HG03095 (cell line): ENCODE measurements at regions not wholly inside any gene's neighbourhood (a gene's known extent, or its start where the extent isn't known, plus 50 kb on each side); places are given as distances from the start of the nearest gene placed in this dataset.

ENCODE experiments used
- ATAC-seq: cut with Tn5 transposase; IDR thresholded peaks from one replicate; pipeline ENCODE4 v1.9.1; 2021; ENCODE audit warnings: moderate library complexity; ENCODE audit not compliant: unreplicated experiment

DNA sequence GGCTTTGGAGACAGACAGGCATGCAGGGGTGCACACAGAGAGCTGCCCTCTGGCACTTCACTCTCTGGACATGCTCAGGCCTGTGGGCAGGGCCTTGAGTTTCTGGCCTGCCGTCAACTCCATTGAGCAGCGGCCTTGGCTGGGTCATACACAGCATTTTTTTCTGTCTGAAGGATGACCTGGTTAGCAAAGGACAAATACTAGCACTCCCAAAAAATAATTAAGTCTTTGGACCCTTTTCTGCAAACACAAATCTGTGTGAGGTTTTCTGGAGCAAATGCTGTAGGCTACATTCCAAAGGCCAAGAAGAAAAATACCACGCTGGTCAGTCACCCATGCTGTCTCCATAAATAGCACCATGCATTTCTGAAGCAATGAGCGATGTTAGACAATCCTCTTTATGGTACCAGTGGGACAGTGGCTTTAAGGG is 124.7 kb upstream of the CTAGE1 start:
- ATAC-seq: no peak

DNA sequence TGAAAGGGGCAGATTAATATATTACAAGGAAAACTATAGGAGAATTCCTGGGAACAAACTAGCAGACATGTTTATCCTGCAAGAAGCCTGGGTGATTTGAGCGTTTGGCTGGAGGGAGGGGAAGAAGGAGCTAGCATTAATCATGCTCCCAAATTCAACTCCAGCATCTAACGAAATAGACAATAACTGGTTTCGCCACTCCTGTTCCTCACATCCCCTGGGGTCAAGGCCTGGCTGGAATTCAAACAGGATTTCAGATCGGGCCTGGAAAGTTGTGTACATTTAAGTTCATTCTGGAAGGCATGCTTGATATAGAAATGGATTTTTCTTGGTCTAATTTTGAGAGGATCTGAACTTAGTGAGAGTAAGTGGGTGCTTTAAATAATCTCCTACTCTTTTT is 126.1 kb upstream of the CTAGE1 start:
- ATAC-seq: no peak

DNA sequence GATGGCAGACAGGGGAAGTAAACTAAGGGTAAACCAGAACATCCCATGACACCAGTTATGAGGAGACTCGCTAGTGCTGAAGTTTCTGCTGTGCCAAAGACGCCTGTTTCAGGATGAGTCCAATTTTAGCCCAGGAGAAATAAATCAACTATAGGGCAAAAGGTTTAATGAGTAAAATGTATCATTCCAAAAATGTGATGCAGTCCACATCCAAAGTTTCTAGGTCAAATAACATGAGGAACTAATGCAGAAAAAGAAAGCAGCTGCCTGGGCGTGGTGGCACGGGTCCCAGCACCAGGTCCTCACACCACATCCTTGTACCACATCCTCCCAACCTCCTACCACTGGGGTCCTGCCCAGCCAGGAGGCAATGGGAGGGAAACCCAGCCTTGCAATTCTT is 126.9 kb upstream of the CTAGE1 start:
- no peak for ATAC-seq

DNA sequence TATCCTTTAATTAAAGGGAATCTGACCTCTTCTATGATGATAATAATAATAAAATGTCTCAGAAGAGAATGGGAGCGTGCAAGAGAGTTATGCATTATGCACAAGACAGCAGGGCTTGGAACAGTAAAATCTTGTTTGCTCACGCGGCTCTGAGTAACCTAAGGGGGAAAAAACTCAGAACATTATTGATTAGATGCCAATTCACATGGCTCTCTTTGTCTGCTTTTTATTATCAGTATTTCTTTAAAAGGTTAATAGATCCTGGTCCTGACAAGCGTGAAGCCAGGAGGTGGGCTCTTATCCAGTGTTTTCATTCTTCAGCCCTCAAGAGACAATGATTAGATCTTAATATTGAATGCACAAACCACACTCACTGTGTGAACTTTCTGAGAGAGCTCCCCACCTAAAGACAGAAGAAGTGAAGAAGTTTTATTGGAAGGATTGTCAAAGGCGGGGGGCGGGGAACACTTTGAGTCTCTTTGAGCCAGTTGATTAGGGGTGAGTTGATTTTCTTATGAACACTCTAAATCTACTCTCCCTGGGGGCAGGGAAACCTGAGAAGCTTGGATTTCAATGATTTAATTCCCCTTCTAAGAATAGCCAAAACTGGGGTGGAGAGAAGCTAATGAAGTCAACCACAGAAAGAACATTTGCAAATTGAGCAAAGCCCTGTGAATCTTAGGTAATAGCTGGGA is 127.5 kb upstream of the CTAGE1 start:
- no peak for ATAC-seq

DNA sequence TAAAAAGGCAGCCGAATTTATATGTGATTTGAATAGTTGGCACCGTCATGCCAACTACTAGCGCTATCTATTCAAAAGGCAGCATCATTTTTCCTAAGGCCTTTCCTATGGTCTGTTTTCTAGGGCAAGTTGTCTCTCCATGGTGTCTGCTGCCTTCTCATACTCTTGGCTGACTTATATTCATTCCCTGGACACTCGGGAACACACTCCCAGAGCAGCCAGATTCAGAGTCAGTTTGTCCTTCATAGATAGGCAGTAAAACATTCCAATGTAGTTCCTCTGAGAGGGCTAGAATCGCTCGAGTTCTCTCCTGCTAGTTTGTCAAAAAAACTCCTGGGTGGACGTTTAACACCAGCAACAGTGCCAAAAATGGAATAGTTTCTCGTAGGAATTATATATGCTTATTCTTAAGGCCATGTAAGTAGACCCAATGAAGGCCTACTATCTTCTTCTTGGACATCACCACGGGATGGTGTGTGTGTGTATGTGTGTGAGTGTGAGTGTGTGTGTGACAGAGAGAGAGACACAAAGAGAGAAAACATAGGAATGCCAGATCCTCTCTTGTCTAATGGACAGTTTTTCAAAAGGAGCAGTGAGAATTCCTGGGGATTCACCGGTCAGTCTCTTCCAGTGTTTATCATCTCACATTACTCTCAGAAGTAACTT is 129.3 kb upstream of the CTAGE1 start:
- ATAC-seq: no peak

DNA sequence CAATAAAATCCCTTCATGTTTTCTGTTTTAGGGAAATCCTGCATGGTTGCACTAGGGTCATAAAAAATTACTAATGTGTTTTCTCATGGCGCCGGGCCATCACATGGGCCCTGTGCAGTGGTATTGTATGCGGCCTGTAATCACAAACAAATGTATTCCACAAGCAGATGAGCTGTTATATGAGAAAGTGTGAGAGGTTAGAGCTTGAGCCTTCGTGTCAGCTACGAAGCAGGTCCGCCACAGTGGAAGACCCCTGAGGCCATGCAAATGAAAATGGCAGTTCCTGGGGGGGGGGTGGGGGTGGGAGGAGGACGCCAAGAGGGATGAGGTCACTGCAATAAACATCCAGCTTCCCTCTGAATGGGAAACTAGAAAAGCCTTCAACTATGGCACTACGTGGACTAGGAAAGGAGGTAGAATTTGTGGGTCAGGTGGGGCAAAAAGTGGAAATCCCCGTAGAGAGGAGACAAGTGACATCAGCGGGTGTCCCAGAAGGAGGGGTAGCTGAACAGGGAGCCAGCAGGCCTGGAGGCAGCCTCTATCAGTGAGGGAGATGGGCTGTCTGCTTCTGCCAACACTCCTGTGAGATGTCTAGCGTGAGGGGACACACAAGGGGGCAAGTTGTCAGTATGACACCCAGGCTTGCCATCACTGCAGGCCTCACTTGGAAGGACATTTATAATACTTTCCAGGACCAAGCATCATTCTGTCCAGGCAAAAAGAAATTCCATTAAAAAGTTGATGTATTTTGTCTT is 130.3 kb upstream of the CTAGE1 start:
- no peak for ATAC-seq

DNA sequence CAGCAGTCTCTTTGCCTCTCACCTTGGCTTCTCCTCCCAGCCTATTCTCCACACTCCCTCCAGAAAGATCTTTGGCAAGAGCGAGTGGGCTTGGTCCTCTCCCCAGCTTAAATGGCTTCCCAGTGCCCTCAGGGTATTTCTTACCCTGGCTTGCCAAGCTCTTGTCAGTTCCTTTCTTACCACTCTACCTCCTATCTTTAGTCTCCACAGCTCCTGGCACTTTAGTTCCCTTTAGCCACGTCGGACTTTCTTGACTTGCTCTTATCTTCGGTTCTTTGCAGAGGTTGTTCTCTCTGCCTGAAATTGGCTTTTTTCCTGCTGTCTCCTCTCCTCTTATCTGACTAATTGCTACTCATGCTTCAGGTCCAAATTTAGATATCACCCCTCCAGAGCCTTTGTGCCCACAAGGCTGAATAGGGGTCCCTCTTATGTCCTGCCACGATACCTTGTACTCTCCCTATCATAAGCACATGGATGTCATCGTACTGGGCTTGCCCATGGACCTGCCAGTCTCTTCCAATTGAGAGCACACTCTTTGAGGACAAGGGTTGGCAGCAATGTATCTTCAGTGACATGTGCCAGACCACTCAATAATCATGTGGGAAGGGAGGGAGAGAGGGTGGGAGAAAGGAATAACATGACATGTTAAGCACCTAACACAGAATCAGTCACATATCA is 131.7 kb upstream of the CTAGE1 start:
- ATAC-seq: no peak

DNA sequence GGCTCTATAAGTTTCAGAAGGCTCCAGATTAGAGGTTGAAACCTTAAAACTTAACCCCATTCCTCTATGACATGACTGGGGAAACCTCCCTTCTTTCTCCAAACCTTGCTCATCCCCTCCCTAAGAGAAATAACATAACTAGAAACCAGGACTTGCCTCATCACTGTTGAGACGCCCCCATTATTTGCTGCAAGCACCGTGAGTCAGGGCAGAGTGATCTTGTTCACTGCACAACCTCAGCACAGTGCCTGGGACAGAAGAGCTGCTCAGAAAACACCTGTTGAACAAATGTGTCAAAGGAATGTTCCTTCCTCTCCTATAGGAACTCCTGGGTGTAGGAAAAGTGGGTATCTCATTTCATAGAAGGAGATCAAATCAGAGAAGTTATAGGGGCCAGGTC is 132.7 kb upstream of the CTAGE1 start:
- ATAC-seq: no peak

DNA sequence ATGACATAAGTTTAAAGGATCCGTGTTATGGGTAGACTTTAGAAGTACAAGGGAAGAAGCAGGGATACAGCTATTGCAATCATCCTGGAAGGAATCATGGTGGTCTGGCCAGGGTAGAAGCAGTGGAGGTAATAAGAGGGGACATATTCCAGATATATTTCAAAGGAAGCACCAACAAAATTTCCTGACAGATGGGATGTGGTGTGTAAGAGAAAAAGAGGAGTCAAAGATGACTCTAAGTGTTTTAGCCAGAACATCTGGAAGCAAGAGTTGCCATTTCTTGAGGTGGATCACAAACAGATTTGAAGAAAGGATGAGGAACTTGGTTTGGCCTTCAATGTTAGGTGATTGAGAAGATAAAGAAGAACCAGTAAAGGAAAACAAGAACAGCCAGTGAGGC is 133.1 kb upstream of the CTAGE1 start:
- ATAC-seq: no peak

DNA sequence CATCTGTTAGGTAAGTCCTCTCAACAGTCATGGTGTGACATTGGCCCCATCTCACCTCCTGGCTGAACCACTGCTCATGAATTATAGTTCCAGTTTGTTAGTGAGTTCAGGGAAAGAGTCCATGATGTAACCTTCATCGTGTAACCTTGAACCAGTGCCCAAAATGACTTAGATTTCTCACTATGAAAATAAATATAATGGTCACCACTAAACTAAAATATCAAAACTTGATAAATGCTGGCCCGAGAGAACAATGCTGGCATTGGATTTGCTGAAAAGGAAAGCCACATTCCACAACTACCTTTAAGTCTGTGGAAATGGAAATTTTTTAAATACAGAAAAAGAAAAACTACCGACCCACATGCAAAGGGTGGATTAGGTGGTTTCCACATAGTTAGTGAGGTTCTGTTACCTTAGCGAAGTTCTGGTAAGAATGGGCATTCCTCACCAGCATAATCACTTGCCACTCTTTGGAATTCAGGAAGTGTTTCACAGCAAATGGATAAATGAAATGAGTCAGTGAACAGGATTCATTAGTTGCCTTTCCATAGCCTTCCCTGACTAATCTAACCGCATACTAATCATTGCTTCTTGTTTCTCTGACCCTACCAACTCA is 133.9 kb upstream of the CTAGE1 start:
- no peak for ATAC-seq

DNA sequence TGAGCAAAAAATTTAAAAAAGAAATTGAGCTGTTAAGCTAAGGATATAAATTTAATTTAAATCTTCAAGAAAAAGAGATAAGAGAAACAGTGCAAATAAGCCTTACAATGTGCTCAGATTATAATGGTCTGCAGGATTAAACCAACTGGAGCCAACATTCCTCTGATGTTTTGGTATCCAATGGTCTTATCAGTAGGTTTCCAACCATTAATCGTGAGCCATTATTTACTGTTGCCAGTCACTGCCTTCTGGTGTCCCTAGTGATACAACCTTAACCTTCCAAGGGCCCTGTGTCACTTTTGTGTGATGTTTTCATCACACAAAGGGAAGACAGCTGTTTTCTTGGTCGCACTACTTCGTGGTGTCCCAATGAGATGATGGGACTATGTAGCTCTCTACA is 134.5 kb upstream of the CTAGE1 start:
- no peak for ATAC-seq

DNA sequence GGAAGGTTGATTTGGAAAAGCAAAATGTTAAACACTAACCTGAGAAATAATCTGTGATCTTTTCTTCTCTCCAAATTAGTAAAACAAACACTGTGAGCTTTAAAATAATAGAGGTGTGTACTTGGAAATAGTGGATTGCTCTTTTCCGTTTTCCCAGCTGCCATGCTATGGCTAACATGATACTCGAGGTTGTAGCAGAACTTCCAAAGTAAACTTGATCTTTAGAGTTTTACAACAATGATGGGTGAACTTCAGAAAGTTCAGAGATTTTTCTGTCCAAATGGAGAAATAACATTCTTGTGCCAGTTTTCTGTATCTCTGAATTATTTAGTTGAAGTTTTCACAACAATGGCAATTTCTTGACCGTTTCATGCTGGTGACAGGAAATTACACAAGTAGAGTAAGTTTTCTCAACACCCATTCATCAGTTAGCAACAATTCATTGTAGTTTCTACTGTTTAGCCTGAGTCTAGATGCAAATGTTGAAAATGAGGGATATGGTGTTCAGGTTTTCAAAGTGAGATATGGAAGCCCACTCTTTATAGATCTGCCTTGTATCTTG is 135.3 kb upstream of the CTAGE1 start:
- ATAC-seq: no peak

DNA sequence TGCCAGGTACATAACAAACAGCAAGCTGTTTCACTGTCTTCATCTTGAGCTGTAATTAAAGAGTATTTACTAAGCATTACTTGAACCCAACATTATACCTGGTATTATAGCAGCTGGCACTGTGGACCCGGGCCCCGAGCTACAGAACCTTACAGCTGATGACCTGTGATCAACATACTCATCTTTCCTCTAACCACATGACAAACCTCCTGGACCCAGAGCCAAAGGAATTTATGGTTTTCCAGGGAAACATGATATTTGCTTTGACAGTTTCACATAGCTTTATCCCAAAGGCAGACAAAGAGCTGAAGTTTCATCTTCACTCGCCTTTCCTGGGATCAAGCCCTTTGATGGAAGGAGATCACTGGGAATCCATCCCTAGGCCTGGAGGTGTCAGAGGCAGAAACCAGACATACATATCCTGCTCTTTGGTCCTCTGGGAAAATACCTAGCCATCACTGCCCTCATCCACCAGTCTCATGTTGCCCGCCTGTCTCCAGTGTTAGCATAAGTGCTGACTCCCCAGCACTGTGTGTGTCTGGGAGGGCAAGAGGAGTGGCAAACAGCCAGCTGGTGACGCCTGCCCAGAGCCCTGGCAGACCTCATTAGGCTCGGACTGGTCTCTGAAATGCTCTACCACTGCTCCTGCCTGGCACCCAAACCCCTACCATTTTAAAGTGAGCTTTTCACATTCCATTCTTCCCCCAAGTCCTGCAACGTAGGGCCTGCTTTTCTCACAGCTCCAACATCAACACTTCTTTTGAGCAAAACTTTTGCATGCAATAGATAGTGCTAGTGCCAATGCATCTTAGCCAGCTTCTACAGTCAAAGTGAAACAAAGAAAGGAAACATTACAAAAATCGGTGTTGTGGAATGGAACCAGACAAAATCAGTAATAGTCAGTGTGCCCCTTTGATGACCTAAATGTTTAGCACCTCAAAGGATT is 138.8 kb upstream of the CTAGE1 start:
- no peak for ATAC-seq

DNA sequence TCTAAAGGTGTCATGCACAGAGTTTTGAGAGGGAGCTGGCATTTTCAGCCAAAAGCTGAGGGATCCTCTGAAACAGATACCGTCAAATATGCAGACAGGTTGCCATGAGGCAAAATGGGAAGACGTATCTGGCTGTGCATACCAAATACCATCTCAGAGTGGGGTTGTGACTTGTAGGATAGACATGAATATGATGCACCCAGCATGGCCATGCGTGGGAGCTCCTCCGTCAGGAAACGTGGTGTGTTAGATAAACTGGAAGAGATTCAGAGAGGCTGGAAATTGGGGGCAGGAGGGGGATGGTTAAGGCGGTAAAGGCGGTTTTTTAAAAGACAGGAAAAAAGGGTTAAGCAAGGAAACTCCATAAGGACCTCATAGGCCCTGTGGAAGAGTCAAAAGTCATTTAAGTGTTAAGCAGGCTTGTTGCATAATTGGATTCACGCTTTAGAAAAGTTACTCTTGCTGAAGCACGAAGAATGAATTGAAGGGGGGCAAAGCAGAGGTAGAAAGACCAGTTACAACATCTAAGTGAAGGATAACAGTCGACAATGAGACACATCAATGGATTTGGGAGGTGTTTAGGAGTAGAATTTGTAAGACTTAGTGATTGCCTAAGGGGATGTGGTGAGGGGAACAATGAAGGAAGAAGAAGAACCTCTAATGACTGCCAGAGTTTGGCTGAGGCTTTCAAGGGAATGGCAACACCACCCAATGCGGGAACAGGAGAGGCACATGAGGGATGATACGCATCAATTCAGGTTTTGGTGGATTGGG is 139.6 kb upstream of the CTAGE1 start:
- no peak for ATAC-seq

DNA sequence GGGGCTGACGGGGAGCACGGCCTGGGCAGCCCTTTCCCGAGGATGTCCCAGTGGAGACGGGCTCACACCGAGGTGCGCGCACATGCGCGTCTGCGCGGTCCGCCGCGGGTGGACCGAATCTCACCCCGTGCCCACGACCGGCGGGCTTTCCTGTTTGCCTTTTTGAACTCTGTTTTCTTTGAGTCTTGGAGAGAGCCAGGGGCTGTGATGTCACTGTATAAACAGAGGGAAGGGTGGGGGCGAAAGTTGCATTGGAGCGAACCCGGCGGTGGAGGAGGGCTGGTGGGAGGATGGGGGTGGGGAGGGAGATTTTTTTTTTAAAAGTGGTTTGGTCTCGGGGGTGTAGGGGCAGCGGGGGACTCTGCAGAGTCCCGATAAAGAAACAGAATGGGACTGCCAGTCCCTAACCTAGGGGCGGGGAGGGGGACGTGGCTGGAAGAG is 141.2 kb upstream of the CTAGE1 start:
- ATAC-seq: no peak

DNA sequence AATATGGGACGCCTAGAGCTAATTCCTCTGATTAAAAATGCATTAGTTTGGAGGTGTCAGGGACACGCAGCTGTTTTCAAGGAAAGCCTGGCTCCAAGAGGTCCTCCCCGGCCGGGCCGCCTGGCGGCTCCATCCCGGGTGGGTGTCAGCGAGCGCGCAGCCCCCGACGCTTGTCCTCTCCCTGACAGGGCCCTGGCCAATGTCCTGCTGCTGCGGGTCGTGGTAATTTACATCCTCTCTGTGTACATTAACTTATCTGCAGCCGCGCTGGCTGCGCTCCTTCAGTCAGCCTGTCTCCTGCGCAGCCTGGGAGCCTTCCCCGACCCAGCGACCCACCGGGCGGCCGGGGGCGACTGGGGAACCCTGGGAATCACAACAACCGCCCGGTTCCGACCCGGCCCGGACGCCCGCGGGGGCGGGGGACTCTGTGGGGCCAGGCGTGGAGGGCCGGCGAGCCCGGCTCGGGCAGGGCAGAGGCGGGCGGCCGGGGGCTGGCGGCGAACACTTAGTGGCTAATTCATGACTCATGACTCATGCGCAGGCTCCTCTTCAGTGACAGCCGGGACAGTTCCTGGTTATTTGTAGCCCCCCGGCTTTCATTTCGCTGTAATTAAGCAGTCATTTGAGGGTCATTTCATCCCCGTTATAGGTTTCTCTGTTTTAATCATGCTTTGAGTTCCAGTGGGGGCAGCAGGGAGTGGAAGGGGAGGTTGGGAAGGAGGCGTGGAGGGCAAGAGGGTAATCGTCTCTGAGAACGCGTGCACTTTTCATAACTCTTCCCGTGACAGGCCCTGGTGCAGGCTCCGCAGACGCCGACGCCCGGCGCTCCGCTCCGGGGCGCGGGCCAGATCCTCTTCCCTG is 141.9 kb upstream of the CTAGE1 start:
- no peak for ATAC-seq

DNA sequence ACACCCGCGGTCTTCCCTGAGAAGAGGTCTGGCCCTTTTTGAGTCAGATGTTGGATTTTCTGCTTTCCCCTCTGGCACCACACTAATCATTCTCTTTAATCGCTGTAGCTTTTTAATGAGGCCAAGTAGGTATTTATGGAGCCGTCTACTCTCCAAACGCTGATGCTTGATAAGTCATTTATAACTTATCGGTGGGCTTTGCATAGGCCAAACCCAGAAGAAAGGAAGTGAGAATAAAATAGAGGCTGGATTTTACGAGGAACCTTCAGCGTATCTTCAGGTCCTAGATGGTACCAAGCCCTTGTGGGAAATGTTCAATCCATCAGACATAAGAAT is 142.5 kb upstream of the CTAGE1 start:
- no peak for ATAC-seq

DNA sequence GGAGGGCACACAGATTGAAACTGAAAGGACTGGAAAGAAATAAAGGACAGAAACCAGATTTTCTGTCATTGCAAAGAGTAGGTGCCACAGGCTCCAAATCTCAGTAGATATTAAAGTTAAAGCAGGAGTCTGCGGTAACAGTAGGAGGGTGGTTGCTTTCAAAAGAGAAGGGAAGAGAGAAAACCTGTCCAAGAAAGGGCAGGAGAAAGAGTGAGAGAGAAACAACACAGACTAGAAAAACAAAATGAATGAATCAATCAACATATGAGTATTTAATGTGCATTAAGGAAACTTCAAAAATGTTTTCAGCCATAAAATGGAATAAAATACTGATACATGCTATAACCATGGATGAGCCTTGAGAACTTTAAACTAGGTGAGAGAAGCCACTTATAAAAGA is 143.1 kb upstream of the CTAGE1 start:
- ATAC-seq: no peak
